ENCODE measurements at regions not wholly inside any gene's neighbourhood (a gene's known extent, or its start where the extent isn't known, plus 50 kb on each side); places are given as distances from the start of the nearest gene placed in this dataset.

- Mint-ChIP-seq H3K4me3 (no peak overlapping the region), H3K36me3 (no peaks in the 10 kb centered on the region), H3K27ac (no peak overlapping the region), H3K4me1 (no peaks in the 10 kb centered on the region), H3K27me3 (ENCODE audit: low read depth in 3 of 3) (no peaks in the 10 kb centered on the region), H3K9me3 (peaks cover 2 to 14% (median 11%) of the 10 kb centered on the region in 7 donors)
- Histone ChIP-seq H3K9ac (ENCODE audit: insufficient read depth, low read length, poor library complexity, severe bottlenecking) (no peak overlapping the region), H3K4me1 (ENCODE audit: control insufficient read depth in 1 of 2, insufficient read depth in 2 of 2, low read length in 2 of 2) (no peaks in the 10 kb centered on the region), H3K36me3 (replicated peaks in 1 of 2; ENCODE audit: control insufficient read depth in 1 of 2, insufficient read depth in 2 of 2, low read length in 2 of 2) (no peaks in the 10 kb centered on the region), H3K9me3 (replicated peaks in 1 of 2; ENCODE audit: control insufficient read depth in 1 of 2, insufficient read depth in 1 of 2, low read length in 2 of 2) (peaks cover 3 to 14% of the 10 kb centered on the region in 2 donors), H3K27ac (ENCODE audit: low read depth in 1 of 2, low read length in 2 of 2) (no peak overlapping the region), H2AFZ (ENCODE audit: insufficient read depth, low read depth, low read length, poor library complexity, severe bottlenecking) (no peak overlapping the region), H4K20me1 (ENCODE audit: insufficient read depth, low read length) (no peaks in the 10 kb centered on the region), H3K27me3 (ENCODE audit: control insufficient read depth in 2 of 2, insufficient read depth in 2 of 2, low read length in 2 of 2) (no peaks in the 10 kb centered on the region), H3K79me2 (ENCODE audit: insufficient read depth, low read length) (no peaks in the 10 kb centered on the region), H3K4me3 (replicated peaks in 1 of 3; ENCODE audit: low read depth in 2 of 3, low read length in 3 of 3) (no peak overlapping the region), H3K4me2 (replicated peaks; ENCODE audit: extremely low read depth, low read length, poor library complexity, severe bottlenecking) (no peak overlapping the region)
- WGBS (ENCODE audit: insufficient coverage): 100% methylated on average over 1 of the region's 2 CpGs
- intact Hi-C loops (cut with micrococcal nuclease): no loop called here
- no peak for DNase-seq
- TF ChIP-seq CTCF (IDR thresholded peaks at IDR 0.05): no peak
Observed at GRCh38 chr20:39489986-39490560, 527.9 kb downstream of the DHX35 start.

DNA sequence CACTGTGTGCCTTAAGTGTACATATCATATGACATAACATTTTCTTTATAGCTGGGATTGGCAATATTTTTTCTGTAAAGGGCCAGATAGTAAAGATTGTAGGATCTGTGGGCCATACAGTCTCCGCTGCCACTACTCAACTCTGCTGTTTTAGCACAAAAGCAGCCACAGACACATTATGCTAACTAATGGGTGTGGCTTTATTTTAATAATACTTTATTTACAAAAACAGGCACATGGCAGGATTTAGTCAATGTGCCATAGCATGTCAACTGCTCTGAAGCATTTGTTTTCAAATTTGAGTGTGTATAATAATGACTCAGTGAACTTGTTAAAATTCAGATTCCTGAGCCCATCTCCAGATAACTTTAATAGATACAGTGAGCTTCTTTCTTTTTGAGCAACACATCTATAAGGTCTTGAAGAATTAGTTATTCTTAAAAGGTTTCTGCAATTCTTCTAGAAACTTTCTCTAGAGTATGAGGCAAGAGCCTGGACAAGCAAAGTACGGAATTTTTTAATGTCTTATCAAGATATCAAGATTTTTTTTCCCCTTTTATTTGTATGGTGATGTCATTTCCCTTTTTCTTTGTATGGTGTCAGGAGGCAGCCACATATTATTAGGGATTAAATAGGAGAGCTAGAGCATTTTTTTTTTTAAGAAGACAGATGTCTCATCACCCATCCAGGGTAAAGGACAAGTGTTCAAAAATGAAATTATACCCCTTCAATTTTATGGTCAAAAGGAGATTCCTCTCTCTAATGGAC, 518.3 kb downstream of the DHX35 start:
- Mint-ChIP-seq H3K4me1 (no peaks in the 10 kb centered on the region), H3K36me3 (no peaks in the 10 kb centered on the region), H3K9me3 (peaks cover 0 to 10% (median 1%) of the 10 kb centered on the region in 7 donors), H3K27ac (no peak overlapping the region), H3K4me3 (no peak overlapping the region), H3K27me3 (ENCODE audit: low read depth in 3 of 3) (peaks cover 0 to 2% (median 0%) of the 10 kb centered on the region in 3 donors)
- H3K9ac ChIP-seq (ENCODE audit: insufficient read depth, low read length, poor library complexity, severe bottlenecking): no peak overlapping the region
- H3K9me3 ChIP-seq (replicated peaks in 1 of 2; ENCODE audit: control insufficient read depth in 1 of 2, insufficient read depth in 1 of 2, low read length in 2 of 2): no peaks in the 10 kb centered on the region
- H4K20me1 ChIP-seq (ENCODE audit: insufficient read depth, low read length): no peaks in the 10 kb centered on the region
- H3K4me1 ChIP-seq (ENCODE audit: control insufficient read depth in 1 of 2, insufficient read depth in 2 of 2, low read length in 2 of 2): no peaks in the 10 kb centered on the region
- H3K4me2 ChIP-seq (replicated peaks; ENCODE audit: extremely low read depth, low read length, poor library complexity, severe bottlenecking): no peak overlapping the region
- H3K27me3 ChIP-seq (ENCODE audit: control insufficient read depth in 2 of 2, insufficient read depth in 2 of 2, low read length in 2 of 2): no peaks in the 10 kb centered on the region
- no CpG with 5 or more reads among the region's 2 CpGs for WGBS (ENCODE audit: insufficient coverage)
- DNase-seq: no peak
- H3K79me2 ChIP-seq (ENCODE audit: insufficient read depth, low read length): no peaks in the 10 kb centered on the region
- H3K36me3 ChIP-seq (replicated peaks in 1 of 2; ENCODE audit: control insufficient read depth in 1 of 2, insufficient read depth in 2 of 2, low read length in 2 of 2): no peaks in the 10 kb centered on the region
- no peak for TF ChIP-seq CTCF (IDR thresholded peaks at IDR 0.05)
- H2AFZ ChIP-seq (ENCODE audit: insufficient read depth, low read depth, low read length, poor library complexity, severe bottlenecking): no peak overlapping the region
- no peak overlapping the region for H3K27ac ChIP-seq (ENCODE audit: low read depth in 1 of 2, low read length in 2 of 2)
- intact Hi-C loops (cut with micrococcal nuclease): no loop called here
- H3K4me3 ChIP-seq (replicated peaks in 1 of 3; ENCODE audit: low read depth in 2 of 3, low read length in 3 of 3): no peak overlapping the region
